Kidney (tissue), 13 donors: ENCODE measurements at regions not wholly inside any gene's neighbourhood (a gene's known extent, or its start where the extent isn't known, plus 50 kb on each side); places are given as distances from the start of the nearest gene placed in this dataset.

Source experiments
- DNase-seq, 5 donors: peaks; one replicate each; pipeline ENCODE4 v3.0.0-alpha.2; 2013 to 2020
- FAIRE-seq: peaks from 2 replicates; lab custom pipeline; 2012; peaks lifted over from hg19 to GRCh38; lab: Jason Lieb, UNC
- H3K27ac ChIP-seq, 2 donors: one replicate each; pipeline ENCODE4 v1.7.0; 2013; ENCODE audit warnings: low read depth in 2 of 2, low read length in 2 of 2, inconsistent platforms in 1 of 2
- H3K27me3 ChIP-seq: one replicate; pipeline ENCODE4 v1.7.1; 2013; ENCODE audit warnings: low read length, inconsistent platforms; ENCODE audit not compliant: control insufficient read depth, insufficient read depth
- H3K36me3 ChIP-seq, 3 donors: one replicate each; pipeline versions ENCODE4 v1.7.0 to v1.7.1; 2013; ENCODE audit warnings: low read length in 3 of 3, control low read depth in 1 of 3, inconsistent platforms in 1 of 3; ENCODE audit not compliant: insufficient read depth in 3 of 3, control insufficient read depth in 2 of 3
- H3K4me1 ChIP-seq, 3 donors: one replicate each; pipeline versions ENCODE4 v1.7.0 to v1.7.1; 2013; ENCODE audit warnings: low read length in 3 of 3, inconsistent platforms in 1 of 3, low read depth in 1 of 3; ENCODE audit not compliant: control insufficient read depth in 2 of 3, insufficient read depth in 2 of 3
- H3K4me3 ChIP-seq, 3 donors: one replicate each; pipeline versions ENCODE4 v1.7.0 to v1.8.1; 2013; ENCODE audit warnings: low read length in 3 of 3, control low read depth in 1 of 3, inconsistent platforms in 1 of 3
- H3K9ac ChIP-seq, 3 donors: one replicate each; pipeline versions ENCODE4 v1.7.0 to v1.7.1; 2013; ENCODE audit warnings: low read length in 3 of 3, control low read depth in 1 of 3, inconsistent platforms in 1 of 3
- H3K9me3 ChIP-seq, 3 donors: one replicate each; pipeline versions ENCODE4 v1.7.0 to v1.7.1; 2013; ENCODE audit warnings: low read length in 3 of 3, control low read depth in 1 of 3, inconsistent platforms in 1 of 3; ENCODE audit not compliant: control insufficient read depth in 2 of 3, insufficient read depth in 1 of 3
- CTCF ChIP-seq: IDR thresholded peaks from 3 replicates; pipeline ENCODE4 v1.5.1; 2012; ENCODE audit warnings: mild to moderate bottlenecking, moderate library complexity, borderline replicate concordance; ENCODE audit not compliant: insufficient read depth; ENCODE audit errors: extremely low read depth
- intact Hi-C: fragments of 100-400 bp; cut with DNase I; formaldehyde crosslinking; loops from one replicate; pipeline ENCODE4 v1.11.1; 2022
- donor health status: control.
- donor health status: control.
- donor health status: control.
- donor health status: control.
- donor health status: control.
- donor health status: DM: yes; HTN: yes; CAD: no.
- donor health status: Normal renal cell carcinoma (clear cell type).

GRCh38 chr7:132045002-132045401 lies 488.6 kb upstream of the PODXL start:
- intact Hi-C loops: no loop called here

GRCh38 chr7:132044247-132044646 lies 487.8 kb upstream of the PODXL start:
- intact Hi-C loops: no loop called here
- H3K36me3 ChIP-seq: no peaks in the 10 kb centered on the region
- H3K4me1 ChIP-seq: no peaks in the 10 kb centered on the region
- no peak for TF ChIP-seq CTCF
- no peak overlapping the region for H3K9ac ChIP-seq
- no peak overlapping the region for H3K27ac ChIP-seq
- FAIRE-seq: no peak
- no peak for DNase-seq
- no peaks in the 10 kb centered on the region for H3K27me3 ChIP-seq
- H3K4me3 ChIP-seq: no peak overlapping the region
- no peaks in the 10 kb centered on the region for H3K9me3 ChIP-seq

More at GRCh38 chr7:132045002-132045401, 488.6 kb upstream of the PODXL start:
- Histone ChIP-seq H3K9ac (no peak overlapping the region), H3K27me3 (no peaks in the 10 kb centered on the region), H3K9me3 (no peaks in the 10 kb centered on the region), H3K4me1 (no peaks in the 10 kb centered on the region), H3K27ac (no peak overlapping the region), H3K36me3 (no peaks in the 10 kb centered on the region), H3K4me3 (no peak overlapping the region)
- TF ChIP-seq CTCF: no peak
- FAIRE-seq: no peak
- no peak for DNase-seq

- Histone ChIP-seq H3K9me3 (no peaks in the 10 kb centered on the region), H3K4me1 (no peaks in the 10 kb centered on the region), H3K4me3 (no peak overlapping the region), H3K9ac (no peak overlapping the region), H3K27ac (no peak overlapping the region), H3K27me3 (no peaks in the 10 kb centered on the region), H3K36me3 (no peaks in the 10 kb centered on the region)
- FAIRE-seq: no peak
- intact Hi-C loops: no loop called here
- TF ChIP-seq CTCF: no peak
- no peak for DNase-seq
These were observed 484.7 kb upstream of the PODXL start for GRCh38 chr7:132041108-132041507.

- no peaks in the 10 kb centered on the region for H3K36me3 ChIP-seq
- H3K9me3 ChIP-seq: no peaks in the 10 kb centered on the region
- intact Hi-C loops: no loop called here
- DNase-seq (no peak), FAIRE-seq (no peak)
- no peak overlapping the region for H3K27ac ChIP-seq
- no peak for TF ChIP-seq CTCF
- no peaks in the 10 kb centered on the region for H3K4me1 ChIP-seq
- no peaks in the 10 kb centered on the region for H3K27me3 ChIP-seq
- no peak overlapping the region for H3K9ac ChIP-seq
- no peak overlapping the region for H3K4me3 ChIP-seq
These were observed 479.3 kb upstream of the PODXL start for GRCh38 chr7:132035517-132036362.
